HG03442 (cell line): ENCODE measurements at regions not wholly inside any gene's neighbourhood (a gene's known extent, or its start where the extent isn't known, plus 50 kb on each side); places are given as distances from the start of the nearest gene placed in this dataset.

Experiments
- ATAC-seq: cut with Tn5 transposase; IDR thresholded peaks from one replicate; pipeline ENCODE4 v1.9.1; 2021; ENCODE audit warnings: mild to moderate bottlenecking, moderate library complexity; ENCODE audit not compliant: unreplicated experiment

GRCh38 chr4:153939570-153939969 is 150.7 kb upstream of the SFRP2 start:
- no peak for ATAC-seq

GRCh38 chr4:153938994-153939393 is 150.1 kb upstream of the SFRP2 start:
- no peak for ATAC-seq

- ATAC-seq = no peak
Measured at GRCh38 chr4:153937289-153937688, 148.4 kb upstream of the SFRP2 start.

GRCh38 chr4:153936121-153936520 is 147.2 kb upstream of the SFRP2 start:
- no peak for ATAC-seq

- no peak for ATAC-seq
Measured at GRCh38 chr4:153934688-153935017, 145.8 kb upstream of the SFRP2 start.

GRCh38 chr4:153933915-153934687 is 145.2 kb upstream of the SFRP2 start:
- ATAC-seq = no peak

- no peak for ATAC-seq
Measured at GRCh38 chr4:153931804-153932203, 142.9 kb upstream of the SFRP2 start.

- ATAC-seq = no peak
Measured at GRCh38 chr4:153929675-153930074, 140.8 kb upstream of the SFRP2 start.

GRCh38 chr4:153927451-153927850 is 138.6 kb upstream of the SFRP2 start:
- no peak for ATAC-seq

- no peak for ATAC-seq
Measured at GRCh38 chr4:153922148-153922547, 133.3 kb upstream of the SFRP2 start.

- no peak for ATAC-seq
Measured at GRCh38 chr4:153919667-153920066, 130.8 kb upstream of the SFRP2 start.

GRCh38 chr4:153916273-153916755 is 127.4 kb upstream of the SFRP2 start:
- ATAC-seq = peak; percentile 97

- no peak for ATAC-seq
Measured at GRCh38 chr4:153912301-153912700, 123.4 kb upstream of the SFRP2 start.

GRCh38 chr4:153909672-153910071 is 120.8 kb upstream of the SFRP2 start:
- ATAC-seq = no peak

- no peak for ATAC-seq
Measured at GRCh38 chr4:153906231-153906630, 117.3 kb upstream of the SFRP2 start.

GRCh38 chr4:153905231-153905630 is 116.3 kb upstream of the SFRP2 start:
- ATAC-seq = no peak

GRCh38 chr4:153904011-153904410 is 115.1 kb upstream of the SFRP2 start:
- no peak for ATAC-seq

GRCh38 chr4:153901220-153901619 is 112.3 kb upstream of the SFRP2 start:
- ATAC-seq = no peak

GRCh38 chr4:153900426-153900825 is 111.5 kb upstream of the SFRP2 start:
- no peak for ATAC-seq

GRCh38 chr4:153890761-153891160 is 101.9 kb upstream of the SFRP2 start:
- ATAC-seq = no peak

- ATAC-seq = no peak
Measured at GRCh38 chr4:153887217-153887616, 98.3 kb upstream of the SFRP2 start.

- ATAC-seq = no peak
Measured at GRCh38 chr4:153884325-153884724, 95.4 kb upstream of the SFRP2 start.

- ATAC-seq = no peak
Measured at GRCh38 chr4:153880983-153881382, 92.1 kb upstream of the SFRP2 start.
